ENCODE measurements at regions not wholly inside any gene's neighbourhood (a gene's known extent, or its start where the extent isn't known, plus 50 kb on each side); places are given as distances from the start of the nearest gene placed in this dataset.
"Not testable (repeated sequence)": the region's sequence is repeated elsewhere in the genome, so short reads cannot be mapped to it uniquely, and the experiment has no call there.

- DNase-seq = peak; percentile 11 to 37 (median 12)
Observed at GRCh38 chr12:62006076-62006732, 254.0 kb upstream of the USP15 start.

GRCh38 chr12:62008703-62009102 is 251.5 kb upstream of the USP15 start:
- no peak for DNase-seq

GRCh38 chr12:62009445-62009844 is 250.8 kb upstream of the USP15 start:
- no peak for DNase-seq

- not testable (repeated sequence) for DNase-seq
Observed at GRCh38 chr12:62010331-62010906, 249.8 kb upstream of the USP15 start.

GRCh38 chr12:62010973-62011372 is 249.2 kb upstream of the USP15 start:
- not testable (repeated sequence) for DNase-seq

GRCh38 chr12:62014330-62014729 is 245.9 kb upstream of the USP15 start:
- no peak for DNase-seq

- no peak for DNase-seq
Observed at GRCh38 chr12:62016021-62016420, 244.2 kb upstream of the USP15 start.

- DNase-seq = no peak
Observed at GRCh38 chr12:62021808-62022207, 238.4 kb upstream of the USP15 start.

- no peak for DNase-seq
Observed at GRCh38 chr12:62028536-62028935, 231.7 kb upstream of the USP15 start.

- DNase-seq = no peak
Observed at GRCh38 chr12:62032870-62033269, 227.3 kb upstream of the USP15 start.

- peak; percentile 26 to 61 (median 36) for DNase-seq
Observed at GRCh38 chr12:62044450-62045135, 215.6 kb upstream of the USP15 start.

GRCh38 chr12:62045211-62045610 is 215.0 kb upstream of the USP15 start:
- peak in 2 of 3 donors; percentile 7 to 43 for DNase-seq

GRCh38 chr12:62050785-62051184 is 209.4 kb upstream of the USP15 start:
- no peak for DNase-seq

- no peak for DNase-seq
Observed at GRCh38 chr12:62069976-62070375, 190.2 kb upstream of the USP15 start.

GRCh38 chr12:62073236-62073635 is 187.0 kb upstream of the USP15 start:
- DNase-seq = not testable (repeated sequence)

GRCh38 chr12:62075870-62076269 is 184.3 kb upstream of the USP15 start:
- DNase-seq = no peak

- DNase-seq = no peak
Observed at GRCh38 chr12:62078020-62078419, 182.2 kb upstream of the USP15 start.

- DNase-seq = no peak
Observed at GRCh38 chr12:62082448-62082847, 177.8 kb upstream of the USP15 start.

GRCh38 chr12:62098132-62098531 is 162.1 kb upstream of the USP15 start:
- no peak for DNase-seq

- DNase-seq = no peak
Observed at GRCh38 chr12:62103748-62104147, 156.5 kb upstream of the USP15 start.

- DNase-seq = no peak
Observed at GRCh38 chr12:62106547-62107185, 153.5 kb upstream of the USP15 start.

GRCh38 chr12:62113366-62114011 is 146.7 kb upstream of the USP15 start:
- no peak for DNase-seq
